Stimulated activated naive B cell treated with anti-CD40 and anti-IgM and Interleukin-4, amounts not matched to agents 10 μg/mL and 1 μg/mL and 100 μg/mL, for 72 hours (primary cell): ENCODE measurements at regions not wholly inside any gene's neighbourhood (a gene's known extent, or its start where the extent isn't known, plus 50 kb on each side); places are given as distances from the start of the nearest gene placed in this dataset.
A peak's percentile ranks its signal among the peaks of the same experiment; 100 is the strongest.
"Not testable (repeated sequence)": the region's sequence is repeated elsewhere in the genome, so short reads cannot be mapped to it uniquely, and the experiment has no call there.

ENCODE experiments used
- ATAC-seq, 2 donors: fragments of 150-1000 bp; cut with Tn5 transposase; replicated peaks; 2 replicates each; pipeline ENCODE4 v1.10.0; 2021; ENCODE audit warnings: moderate library complexity in 1 of 2
- DNase-seq: peaks from one replicate; pipeline ENCODE4 v3.0.0; 2021
- H3K27ac Mint-ChIP-seq: one replicate; pipeline ENCODE4 v1.8.0; 2022; ENCODE audit warnings: mild to moderate bottlenecking, mixed read lengths
- H3K27me3 Mint-ChIP-seq, 2 donors: one replicate each; pipeline ENCODE4 v1.8.0; 2022; ENCODE audit warnings: mixed read lengths in 2 of 2
- H3K36me3 Mint-ChIP-seq, 2 donors: one replicate each; pipeline ENCODE4 v1.8.0; 2022; ENCODE audit warnings: mixed read lengths in 2 of 2, mild to moderate bottlenecking in 1 of 2
- H3K4me1 Mint-ChIP-seq, 2 donors: one replicate each; pipeline ENCODE4 v1.8.0; 2022; ENCODE audit warnings: mixed read lengths in 2 of 2, mild to moderate bottlenecking in 1 of 2
- H3K4me3 Mint-ChIP-seq, 2 donors: one replicate each; pipeline ENCODE4 v1.8.0; 2022; ENCODE audit warnings: mild to moderate bottlenecking in 2 of 2, mixed read lengths in 2 of 2, moderate library complexity in 1 of 2
- H3K9me3 Mint-ChIP-seq, 2 donors: one replicate each; pipeline ENCODE4 v1.8.0; 2022; ENCODE audit warnings: mixed read lengths in 2 of 2, mild to moderate bottlenecking in 1 of 2

GRCh38 chr22:10723966-10724365 is 4804.0 kb upstream of the OR11H1 start:
- Mint-ChIP-seq H3K9me3 (peaks cover 94 to 95% of the 10 kb centered on the region in 2 donors), H3K36me3 (peaks cover 55 to 60% of the 10 kb centered on the region in 2 donors)

GRCh38 chr22:10727393-10727792 is 4800.6 kb upstream of the OR11H1 start:
- Mint-ChIP-seq H3K36me3 (peaks cover 50% of the 10 kb centered on the region in 2 donors), H3K27me3 (no peaks in the 10 kb centered on the region), H3K27ac (no peak overlapping the region), H3K4me1 (no peaks in the 10 kb centered on the region), H3K9me3 (peaks cover 80 to 81% of the 10 kb centered on the region in 2 donors), H3K4me3 (no peak overlapping the region)
- ATAC-seq (no peak), DNase-seq (no peak)

More at GRCh38 chr22:10723966-10724365, 4804.0 kb upstream of the OR11H1 start:
- DNase-seq, H3K27me3 Mint-ChIP-seq, ATAC-seq, H3K27ac Mint-ChIP-seq, H3K4me1 Mint-ChIP-seq, H3K4me3 Mint-ChIP-seq: not testable (repeated sequence)

- H3K4me3 Mint-ChIP-seq, DNase-seq: not testable (repeated sequence)
These were observed 4798.0 kb upstream of the OR11H1 start for GRCh38 chr22:10729979-10730378.

GRCh38 chr22:10730706-10731105 is 4797.3 kb upstream of the OR11H1 start:
- DNase-seq, H3K27me3 Mint-ChIP-seq, H3K4me3 Mint-ChIP-seq, H3K4me1 Mint-ChIP-seq, H3K27ac Mint-ChIP-seq, ATAC-seq: not testable (repeated sequence)
- Mint-ChIP-seq H3K9me3 (peaks cover 56 to 59% of the 10 kb centered on the region in 2 donors), H3K36me3 (peaks cover 36 to 37% of the 10 kb centered on the region in 2 donors)

More at GRCh38 chr22:10729979-10730378, 4798.0 kb upstream of the OR11H1 start:
- not testable (repeated sequence) for H3K27ac Mint-ChIP-seq, H3K4me1 Mint-ChIP-seq, ATAC-seq, H3K27me3 Mint-ChIP-seq
- Mint-ChIP-seq H3K9me3 (peaks cover 62 to 63% of the 10 kb centered on the region in 2 donors), H3K36me3 (peaks cover 36 to 40% of the 10 kb centered on the region in 2 donors)

- H3K4me3 Mint-ChIP-seq, H3K4me1 Mint-ChIP-seq: not testable (repeated sequence)
- peak in 1 of 2 donors; percentile 10 for ATAC-seq
These were observed 4796.6 kb upstream of the OR11H1 start for GRCh38 chr22:10731246-10731974.

GRCh38 chr22:10735075-10735474 is 4792.9 kb upstream of the OR11H1 start:
- H3K4me1 Mint-ChIP-seq, H3K27me3 Mint-ChIP-seq, H3K4me3 Mint-ChIP-seq, DNase-seq, H3K36me3 Mint-ChIP-seq, H3K27ac Mint-ChIP-seq: not testable (repeated sequence)
- H3K9me3 Mint-ChIP-seq = peaks cover 31% of the 10 kb centered on the region in 2 donors
- ATAC-seq = peak; percentile 11 to 28

More at GRCh38 chr22:10731246-10731974, 4796.6 kb upstream of the OR11H1 start:
- H3K27ac Mint-ChIP-seq, H3K27me3 Mint-ChIP-seq, DNase-seq: not testable (repeated sequence)
- peaks cover 35 to 36% of the 10 kb centered on the region in 2 donors for H3K36me3 Mint-ChIP-seq
- H3K9me3 Mint-ChIP-seq = peaks cover 49 to 53% of the 10 kb centered on the region in 2 donors

- H3K9me3 Mint-ChIP-seq = peaks cover 28 to 32% of the 10 kb centered on the region in 2 donors
- not testable (repeated sequence) for DNase-seq
These were observed 4791.1 kb upstream of the OR11H1 start for GRCh38 chr22:10736879-10737278.

GRCh38 chr22:10737931-10738330 is 4790.1 kb upstream of the OR11H1 start:
- not testable (repeated sequence) for H3K4me1 Mint-ChIP-seq, H3K4me3 Mint-ChIP-seq, DNase-seq, H3K36me3 Mint-ChIP-seq, ATAC-seq, H3K27me3 Mint-ChIP-seq, H3K27ac Mint-ChIP-seq
- H3K9me3 Mint-ChIP-seq = peaks cover 26 to 33% of the 10 kb centered on the region in 2 donors

More at GRCh38 chr22:10736879-10737278, 4791.1 kb upstream of the OR11H1 start:
- not testable (repeated sequence) for H3K4me3 Mint-ChIP-seq, H3K36me3 Mint-ChIP-seq, H3K4me1 Mint-ChIP-seq, H3K27ac Mint-ChIP-seq, H3K27me3 Mint-ChIP-seq, ATAC-seq

GRCh38 chr22:10741210-10741609 is 4786.8 kb upstream of the OR11H1 start:
- no peak for ATAC-seq
- Mint-ChIP-seq H3K4me3 (no peak overlapping the region), H3K27me3 (no peaks in the 10 kb centered on the region), H3K9me3 (peaks cover 28 to 38% of the 10 kb centered on the region in 2 donors), H3K4me1 (no peaks in the 10 kb centered on the region), H3K36me3 (peaks cover 2 to 3% of the 10 kb centered on the region in 2 donors), H3K27ac (no peak overlapping the region)
- DNase-seq = no peak

- not testable (repeated sequence) for ATAC-seq, DNase-seq, H3K4me3 Mint-ChIP-seq, H3K27ac Mint-ChIP-seq, H3K27me3 Mint-ChIP-seq, H3K4me1 Mint-ChIP-seq, H3K36me3 Mint-ChIP-seq
- H3K9me3 Mint-ChIP-seq = peaks cover 32 to 41% of the 10 kb centered on the region in 2 donors
These were observed 4786.0 kb upstream of the OR11H1 start for GRCh38 chr22:10741776-10742630.

GRCh38 chr22:10746382-10746781 is 4781.6 kb upstream of the OR11H1 start:
- H3K4me1 Mint-ChIP-seq, ATAC-seq, H3K4me3 Mint-ChIP-seq, H3K36me3 Mint-ChIP-seq, H3K27ac Mint-ChIP-seq, H3K27me3 Mint-ChIP-seq, DNase-seq: not testable (repeated sequence)
- H3K9me3 Mint-ChIP-seq = peaks cover 19 to 21% of the 10 kb centered on the region in 2 donors

- H3K36me3 Mint-ChIP-seq, H3K4me1 Mint-ChIP-seq: not testable (repeated sequence)
These were observed 4780.8 kb upstream of the OR11H1 start for GRCh38 chr22:10747227-10747626.

GRCh38 chr22:10748751-10749150 is 4779.2 kb upstream of the OR11H1 start:
- ATAC-seq, DNase-seq, H3K27ac Mint-ChIP-seq, H3K4me1 Mint-ChIP-seq, H3K36me3 Mint-ChIP-seq, H3K27me3 Mint-ChIP-seq, H3K4me3 Mint-ChIP-seq: not testable (repeated sequence)
- peaks cover 17 to 23% of the 10 kb centered on the region in 2 donors for H3K9me3 Mint-ChIP-seq

More at GRCh38 chr22:10747227-10747626, 4780.8 kb upstream of the OR11H1 start:
- not testable (repeated sequence) for H3K27me3 Mint-ChIP-seq, DNase-seq, H3K4me3 Mint-ChIP-seq, ATAC-seq, H3K27ac Mint-ChIP-seq
- peaks cover 21 to 23% of the 10 kb centered on the region in 2 donors for H3K9me3 Mint-ChIP-seq

GRCh38 chr22:10749423-10749822 is 4778.6 kb upstream of the OR11H1 start:
- not testable (repeated sequence) for H3K36me3 Mint-ChIP-seq, H3K27ac Mint-ChIP-seq, H3K27me3 Mint-ChIP-seq, DNase-seq, H3K4me3 Mint-ChIP-seq, H3K4me1 Mint-ChIP-seq
- H3K9me3 Mint-ChIP-seq = peaks cover 17 to 23% of the 10 kb centered on the region in 2 donors
- peak; percentile 30 to 31 for ATAC-seq
